ENCODE measurements at regions not wholly inside any gene's neighbourhood (a gene's known extent, or its start where the extent isn't known, plus 50 kb on each side); places are given as distances from the start of the nearest gene placed in this dataset.

GRCh38 chr14:22485649-22486048 is 103.4 kb downstream of the DAD1 start:
- H3K4me3 ChIP-seq (replicated peaks in 1 of 2; ENCODE audit: low read depth in 1 of 2, low read length in 2 of 2), result no peak overlapping the region
- no peak overlapping the region for H2AFZ ChIP-seq (ENCODE audit: low read depth, low read length, poor library complexity, severe bottlenecking)
- H3K9me3 ChIP-seq (ENCODE audit: control insufficient read depth in 1 of 2, insufficient read depth in 1 of 2, low read depth in 1 of 2, low read length in 2 of 2), result no peaks in the 10 kb centered on the region
- no peaks in the 10 kb centered on the region for H3K36me3 ChIP-seq (ENCODE audit: control insufficient read depth in 1 of 2, insufficient read depth in 2 of 2, low read length in 2 of 2)
- ChIA-PET RAD21 (ENCODE audit: low non-redundant PET in 1 of 2, low total read pairs in 2 of 2, uncharacterized antibody in 2 of 2, unreplicated experiment in 2 of 2) (no interaction called here), POLR2A (no interaction called here), CTCF (interaction anchor here (1.1 kb wide), 1 partner anchor 14 kb away, joined by 5 read pairs; no protein-coding TSS in a partner anchor)
- H3K9ac ChIP-seq (ENCODE audit: low read length), result no peak overlapping the region
- peaks cover 98% of the 10 kb centered on the region for H3K27me3 ChIP-seq (ENCODE audit: insufficient read depth, low read length)
- no TSS peak for BruUV-seq (replicated peaks)
- H3K4me2 ChIP-seq (ENCODE audit: low read length), result no peak overlapping the region
- TF ChIP-seq POLR2A (IDR thresholded peaks at IDR 0.05; ENCODE audit: borderline replicate concordance, extremely low read depth, insufficient read depth, insufficient read length) (no peak), JUND (IDR thresholded peaks at IDR 0.05) (no peak), CEBPB (IDR thresholded peaks at IDR 0.05; ENCODE audit: low read depth) (no peak), FOSL1 (IDR thresholded peaks at IDR 0.05; ENCODE audit: low read depth) (no peak), MAX (IDR thresholded peaks at IDR 0.05) (no peak)
- no peaks in the 10 kb centered on the region for H3K9me2 ChIP-seq (ENCODE audit: insufficient read depth)
- H3K27ac ChIP-seq (ENCODE audit: low read depth, low read length), result no peak overlapping the region
- H3K79me2 ChIP-seq (ENCODE audit: insufficient read depth, low read length), result no peaks in the 10 kb centered on the region
- H3K4me1 ChIP-seq (ENCODE audit: control insufficient read depth in 1 of 2, insufficient read depth in 2 of 2, low read length in 2 of 2), result no peaks in the 10 kb centered on the region
- intact Hi-C loops (cut with micrococcal nuclease), result no loop called here
- no peak for ATAC-seq
- no peak for DNase-seq (ENCODE audit: low read depth, low spot score)
- H4K20me1 ChIP-seq (ENCODE audit: insufficient read depth), result no peaks in the 10 kb centered on the region

- ChIA-PET CTCF (interaction anchor here (1.1 kb wide), 1 partner anchor 13 kb away, joined by 5 read pairs; no protein-coding TSS in a partner anchor), POLR2A (no interaction called here), RAD21 (ENCODE audit: low non-redundant PET in 1 of 2, low total read pairs in 2 of 2, uncharacterized antibody in 2 of 2, unreplicated experiment in 2 of 2) (no interaction called here)
- DNase-seq (ENCODE audit: low read depth, low spot score) (no peak), ATAC-seq (no peak)
- Histone ChIP-seq H3K9me2 (ENCODE audit: insufficient read depth) (no peaks in the 10 kb centered on the region), H3K4me3 (replicated peaks in 1 of 2; ENCODE audit: low read depth in 1 of 2, low read length in 2 of 2) (no peak overlapping the region), H3K36me3 (ENCODE audit: control insufficient read depth in 1 of 2, insufficient read depth in 2 of 2, low read length in 2 of 2) (no peaks in the 10 kb centered on the region), H3K4me1 (ENCODE audit: control insufficient read depth in 1 of 2, insufficient read depth in 2 of 2, low read length in 2 of 2) (no peaks in the 10 kb centered on the region), H3K9ac (ENCODE audit: low read length) (no peak overlapping the region), H3K79me2 (ENCODE audit: insufficient read depth, low read length) (no peaks in the 10 kb centered on the region), H3K27me3 (ENCODE audit: insufficient read depth, low read length) (peaks cover 98% of the 10 kb centered on the region), H3K9me3 (ENCODE audit: control insufficient read depth in 1 of 2, insufficient read depth in 1 of 2, low read depth in 1 of 2, low read length in 2 of 2) (no peaks in the 10 kb centered on the region), H3K4me2 (ENCODE audit: low read length) (no peak overlapping the region), H3K27ac (ENCODE audit: low read depth, low read length) (no peak overlapping the region), H4K20me1 (ENCODE audit: insufficient read depth) (no peaks in the 10 kb centered on the region), H2AFZ (ENCODE audit: low read depth, low read length, poor library complexity, severe bottlenecking) (no peak overlapping the region)
- TF ChIP-seq SIN3A (IDR thresholded peaks at IDR 0.05; ENCODE audit: low read depth), result no peak
- TF ChIP-seq EZH2 (IDR thresholded peaks at IDR 0.05), result no peak
- TF ChIP-seq ZFX (IDR thresholded peaks at IDR 0.05), result no peak
- TF ChIP-seq JUND (IDR thresholded peaks at IDR 0.05), result no peak
- no peak for TF ChIP-seq POLR2AphosphoS5 (IDR thresholded peaks at IDR 0.05; ENCODE audit: low read depth, low read length)
- TF ChIP-seq ELF1 (IDR thresholded peaks at IDR 0.05; ENCODE audit: borderline replicate concordance, low read depth), result no peak
- TF ChIP-seq TCF7L2 (IDR thresholded peaks at IDR 0.05; ENCODE audit: borderline replicate concordance, extremely low read depth, insufficient read depth, insufficient read length), result no peak
- TF ChIP-seq ZNF274 (IDR thresholded peaks at IDR 0.05; ENCODE audit: low read depth, low read length), result no peak
- TF ChIP-seq CEBPB (IDR thresholded peaks at IDR 0.05; ENCODE audit: low read depth), result no peak
- TF ChIP-seq CTCF (IDR thresholded peaks at IDR 0.05 in 2 of 3, conservative IDR thresholded peaks at IDR 0.05 in 1 of 3; ENCODE audit: borderline replicate concordance in 1 of 3, insufficient read depth in 1 of 3, low read depth in 2 of 3, low read length in 2 of 3), result no peak
- TF ChIP-seq POLR2A (IDR thresholded peaks at IDR 0.05; ENCODE audit: borderline replicate concordance, extremely low read depth, insufficient read depth, insufficient read length), result no peak
- TF ChIP-seq MAX (IDR thresholded peaks at IDR 0.05), result no peak
- intact Hi-C loops (cut with micrococcal nuclease), result no loop called here
- no TSS peak for BruUV-seq (replicated peaks)
Observed at GRCh38 chr14:22485178-22485577, 103.8 kb downstream of the DAD1 start.
